Panc1 (cell line): ENCODE measurements at regions not wholly inside any gene's neighbourhood (a gene's known extent, or its start where the extent isn't known, plus 50 kb on each side); places are given as distances from the start of the nearest gene placed in this dataset.

ENCODE experiments used
- ATAC-seq: fragments of 200-7000 bp; cut with Tn5 transposase; 2 replicates; pipeline ENCODE4 v1.9.1; 2020; ENCODE audit warnings: mild to moderate bottlenecking, moderate library complexity
- BruUV-seq: library from RNA; stranded (reverse); fragments of 400-500 nt; replicated peaks from 2 replicates; lab custom pipeline; 2021; lab: Mats Ljungman, UMichigan
- CTCF ChIA-PET: fragments of 300-600 bp; sonication (Branson Sonifier 250); formaldehyde crosslinking; loops from one replicate; lab custom pipeline; 2022; ENCODE audit warnings: antibody characterized with exemption; lab: Charles Lee
- POLR2A ChIA-PET: fragments of 300-600 bp; sonication (Branson Sonifier 250); formaldehyde crosslinking; loops from one replicate; lab custom pipeline; 2022; ENCODE audit warnings: antibody characterized with exemption; lab: Charles Lee
- DNase-seq: peaks from one replicate; pipeline ENCODE4 v3.0.0-alpha.2; 2010; ENCODE audit warnings: low read depth, low spot score
- H3K27ac ChIP-seq: 2 replicates; pipeline ENCODE4 v1.5.1; 2011; ENCODE audit warnings: mild to moderate bottlenecking, low read length, inconsistent platforms
- H3K27me3 ChIP-seq: fragments of 200-500 bp; sonication (Bioruptor generic); 2 replicates; pipeline ENCODE4 v1.6.0; 2014; ENCODE audit warnings: low read length, inconsistent platforms; ENCODE audit not compliant: control insufficient read depth, insufficient read depth
- H3K36me3 ChIP-seq: fragments of 200-500 bp; sonication (Bioruptor generic); 2 replicates; pipeline ENCODE4 v1.5.1; 2014; ENCODE audit warnings: inconsistent platforms, mild to moderate bottlenecking, low read length, moderate library complexity; ENCODE audit not compliant: control insufficient read depth, insufficient read depth
- H3K4me1 ChIP-seq: 2 replicates; pipeline ENCODE4 v1.5.1; 2011; ENCODE audit warnings: inconsistent platforms, mild to moderate bottlenecking, low read length, moderate library complexity; ENCODE audit not compliant: control insufficient read depth, insufficient read depth
- H3K4me3 ChIP-seq, 2 experiments: 2 replicates each; pipeline ENCODE4 v1.5.1; 2011 to 2012; ENCODE audit warnings: low read depth in 2 of 2, low read length in 2 of 2, mild to moderate bottlenecking in 2 of 2, inconsistent platforms in 1 of 2, moderate library complexity in 1 of 2
- H3K9me3 ChIP-seq: fragments of 200-500 bp; sonication (Bioruptor generic); 2 replicates; pipeline ENCODE4 v1.5.1; 2014; ENCODE audit warnings: low read depth, mild to moderate bottlenecking, inconsistent platforms, low read length, moderate library complexity; ENCODE audit not compliant: control insufficient read depth, insufficient read depth
- CTCF ChIP-seq: fragments of 450-650 bp; IDR thresholded peaks from 2 replicates; pipeline ENCODE4 v1.5.1; 2017; ENCODE audit warnings: mild to moderate bottlenecking
- POLR2AphosphoS5 ChIP-seq: IDR thresholded peaks from 2 replicates; pipeline ENCODE4 v1.6.1; 2012; ENCODE audit warnings: mild to moderate bottlenecking, low read depth, low read length, moderate library complexity
- REST ChIP-seq, 2 experiments: IDR thresholded peaks; 2 replicates each; pipeline ENCODE4 v1.6.1; 2011 to 2012; ENCODE audit warnings: low read depth in 2 of 2, control low read depth in 1 of 2, low read length in 1 of 2, mild to moderate bottlenecking in 1 of 2, moderate library complexity in 1 of 2; ENCODE audit not compliant: insufficient read depth in 1 of 2
- SIN3A ChIP-seq: IDR thresholded peaks from 2 replicates; pipeline ENCODE4 v1.6.1; 2012; ENCODE audit warnings: low read depth, mild to moderate bottlenecking, low read length, moderate library complexity, borderline replicate concordance; ENCODE audit not compliant: insufficient read depth
- TCF7L2 ChIP-seq: IDR thresholded peaks from 2 replicates; pipeline ENCODE4 v1.6.1; 2011; ENCODE audit warnings: mild to moderate bottlenecking, low read depth, low read length, inconsistent platforms
- in situ Hi-C: cut with HindIII; loops from 2 replicates; pipeline ENCODE4 v1.10.0; 2016; ENCODE audit warnings: low sequenced_read_pairs, low pct_unique_long_range_greater_than_20kb
- intact Hi-C: fragments of 100-400 bp; cut with micrococcal nuclease; formaldehyde crosslinking; loops from one replicate; pipeline ENCODE4 v1.10.0; 2022; ENCODE audit not compliant: unreplicated experiment

GRCh38 chr1:233513431-233513830, 100.5 kb upstream of the KCNK1 start:
- ATAC-seq (no peak), DNase-seq (no peak)
- TF ChIP-seq TCF7L2 (no peak), SIN3A (no peak), POLR2AphosphoS5 (no peak), REST (IDR thresholded peaks at IDR 0.05; ENCODE audit: insufficient read depth in 1 of 2, low read depth in 2 of 2, low read length in 1 of 2) (no peak), CTCF (no peak)
- Histone ChIP-seq H3K4me1 (no peaks in the 10 kb centered on the region), H3K27me3 (no peaks in the 10 kb centered on the region), H3K4me3 (no peak overlapping the region), H3K9me3 (no peaks in the 10 kb centered on the region), H3K36me3 (no peaks in the 10 kb centered on the region), H3K27ac (no peak overlapping the region)
- no TSS peak for BruUV-seq
- in situ Hi-C loops (no loop called here), intact Hi-C loops (no loop called here)
- ChIA-PET CTCF (no interaction called here), POLR2A (no interaction called here)

GRCh38 chr1:233514946-233515391, 98.9 kb upstream of the KCNK1 start:
- Histone ChIP-seq H3K9me3 (no peaks in the 10 kb centered on the region), H3K27me3 (no peaks in the 10 kb centered on the region), H3K4me1 (no peaks in the 10 kb centered on the region), H3K4me3 (no peak overlapping the region), H3K36me3 (no peaks in the 10 kb centered on the region), H3K27ac (no peak overlapping the region)
- ChIA-PET CTCF (no interaction called here), POLR2A (interaction anchor here (0.6 kb wide), 1 partner anchor 147 kb away, joined by 4 read pairs; no protein-coding TSS in a partner anchor)
- intact Hi-C loops (no loop called here), in situ Hi-C loops (no loop called here)
- no peak for TF ChIP-seq POLR2AphosphoS5
- no peak for TF ChIP-seq SIN3A
- no peak for TF ChIP-seq REST (IDR thresholded peaks at IDR 0.05; ENCODE audit: insufficient read depth in 1 of 2, low read depth in 2 of 2, low read length in 1 of 2)
- no peak for TF ChIP-seq CTCF
- no peak for TF ChIP-seq TCF7L2
- DNase-seq (no peak), ATAC-seq (no peak)
- no TSS peak for BruUV-seq
